HepG2 (cell line): ENCODE measurements at regions not wholly inside any gene's neighbourhood (a gene's known extent, or its start where the extent isn't known, plus 50 kb on each side); places are given as distances from the start of the nearest gene placed in this dataset.

Experiments used
- ATAC-seq: fragments of 200-7000 bp; cut with Tn5 transposase; 3 replicates; pipeline ENCODE4 v1.9.1; 2020; ENCODE audit warnings: mild to moderate bottlenecking, moderate library complexity
- BruUV-seq: library from RNA; stranded (reverse); fragments of 400-500 nt; replicated peaks from 2 replicates; lab custom pipeline; 2021; lab: Mats Ljungman, UMichigan
- CTCF ChIA-PET: fragments of 300-600 bp; formaldehyde crosslinking; extraction: SDS; loops from one replicate; lab custom pipeline; 2021; ENCODE audit warnings: low total read pairs, inconsistent platforms, low intra/inter-chr PET ratio; lab: Yijun Ruan, JAX
- POLR2A ChIA-PET: fragments of 350-600 bp; sonication (Branson Sonifier 250); formaldehyde crosslinking; loops from one replicate; lab custom pipeline; 2020; ENCODE audit warnings: antibody characterized with exemption, inconsistent platforms; lab: Yijun Ruan, JAX
- DNase-seq: peaks from one replicate; pipeline ENCODE4 v3.0.0-alpha.2; 2015; ENCODE audit warnings: low spot score
- FAIRE-seq: peaks from 3 replicates; lab custom pipeline; 2011; peaks lifted over from hg19 to GRCh38; lab: Jason Lieb, UNC
- H2AFZ ChIP-seq: one replicate; pipeline ENCODE4 v1.6.1; 2011; ENCODE audit warnings: low read length, inconsistent platforms
- H3K27ac ChIP-seq: fragments of 300-600 bp; 3 replicates; pipeline ENCODE4 v1.8.0; 2011; ENCODE audit warnings: mixed run types, mild to moderate bottlenecking, mixed read lengths, low read length, inconsistent platforms; ENCODE audit not compliant: insufficient read depth; ENCODE audit errors: extremely low read length
- H3K27me3 ChIP-seq, 2 experiments: fragments of 200-600 bp in 1 of 2; 2 replicates in 1 of 2; 3 replicates in 1 of 2; pipeline versions ENCODE4 v1.6.0 to v1.8.0; 2011; ENCODE audit warnings: low read length in 2 of 2, mild to moderate bottlenecking in 2 of 2, moderate library complexity in 2 of 2, inconsistent platforms in 1 of 2; ENCODE audit not compliant: insufficient read depth in 2 of 2, control insufficient read depth in 1 of 2
- H3K36me3 ChIP-seq, 2 experiments: fragments of 200-600 bp in 1 of 2; replicated peaks in 1 of 2; 2 replicates in 1 of 2; 3 replicates in 1 of 2; pipeline versions ENCODE4 v1.5.1 to v1.8.0; 2011; ENCODE audit warnings: low read length in 2 of 2, inconsistent platforms in 1 of 2; ENCODE audit not compliant: insufficient read depth in 2 of 2, control insufficient read depth in 1 of 2
- H3K4me1 ChIP-seq: 2 replicates; pipeline ENCODE4 v1.5.1; 2012; ENCODE audit warnings: low read length, inconsistent platforms; ENCODE audit not compliant: insufficient read depth
- H3K4me2 ChIP-seq: 2 replicates; pipeline ENCODE4 v1.6.0; 2011; ENCODE audit warnings: low read depth, low read length, inconsistent platforms
- H3K4me3 ChIP-seq, 3 experiments: fragments of 200-600 bp in 1 of 3; sonication (generic), shearing (Covaris generic) in 1 of 3; replicated peaks in 1 of 3; 2 replicates each; pipeline ENCODE4 v1.5.1; 2011 to 2016; ENCODE audit warnings: low read length in 3 of 3, inconsistent platforms in 2 of 3, low read depth in 2 of 3, mild to moderate bottlenecking in 2 of 3, control low read depth in 1 of 3, mixed read lengths in 1 of 3; ENCODE audit not compliant: insufficient read depth in 1 of 3
- H3K79me2 ChIP-seq: one replicate; pipeline ENCODE4 v1.6.1; 2011; ENCODE audit warnings: low read length, inconsistent platforms; ENCODE audit not compliant: insufficient read depth
- H3K9ac ChIP-seq: 2 replicates; pipeline ENCODE4 v1.6.0; 2011; ENCODE audit warnings: mild to moderate bottlenecking, low read depth, low read length, inconsistent platforms; ENCODE audit not compliant: insufficient read depth
- H3K9me3 ChIP-seq: 2 replicates; pipeline ENCODE4 v1.5.1; 2012; ENCODE audit warnings: mild to moderate bottlenecking, low read length
- H4K20me1 ChIP-seq: 2 replicates; pipeline ENCODE4 v1.6.0; 2011; ENCODE audit warnings: inconsistent platforms, mild to moderate bottlenecking, low read length, moderate library complexity; ENCODE audit not compliant: insufficient read depth
- CHCHD3 ChIP-seq: sonication (generic); formaldehyde crosslinking; IDR thresholded peaks from 2 replicates; pipeline ENCODE4 v1.8.0; 2022; ENCODE audit warnings: mild to moderate bottlenecking, missing genetic modification reagents, moderate library complexity
- FOXJ3 ChIP-seq: sonication (generic); formaldehyde crosslinking; IDR thresholded peaks from 2 replicates; pipeline ENCODE4 v1.4.0; 2020; ENCODE audit warnings: missing genetic modification reagents, mild to moderate bottlenecking, borderline replicate concordance
- MEIS2 ChIP-seq: sonication (generic); formaldehyde crosslinking; IDR thresholded peaks from 2 replicates; pipeline ENCODE4 v1.9.0; 2021; ENCODE audit warnings: mild to moderate bottlenecking, missing genetic modification reagents
- PRMT3 ChIP-seq: sonication (generic); formaldehyde crosslinking; IDR thresholded peaks from 2 replicates; pipeline ENCODE4 v1.8.1; 2022; ENCODE audit warnings: low read depth, mild to moderate bottlenecking, moderate library complexity, missing genetic modification reagents, borderline replicate concordance
- RCOR2 ChIP-seq: IDR thresholded peaks from 2 replicates; pipeline ENCODE4 v1.6.1; 2016; ENCODE audit warnings: missing biosample characterization, missing genetic modification reagents
- SMARCC2 ChIP-seq: fragments of 450-650 bp; IDR thresholded peaks from 2 replicates; pipeline ENCODE4 v1.6.1; 2017; ENCODE audit warnings: antibody characterized with exemption, mild to moderate bottlenecking
- SRY ChIP-seq: sonication (generic); formaldehyde crosslinking; IDR thresholded peaks from 2 replicates; pipeline ENCODE4 v1.8.0; 2022; ENCODE audit warnings: mild to moderate bottlenecking, missing genetic modification reagents
- YY1 ChIP-seq: IDR thresholded peaks from 2 replicates; pipeline ENCODE4 v1.6.1; 2011; ENCODE audit warnings: low read length, low read depth, moderate library complexity, mild to moderate bottlenecking; ENCODE audit not compliant: insufficient read depth, insufficient replicate concordance
- ZC3H4 ChIP-seq: sonication (generic); formaldehyde crosslinking; IDR thresholded peaks from 2 replicates; pipeline ENCODE4 v1.4.0; 2020; ENCODE audit warnings: missing genetic modification reagents, borderline replicate concordance
- ZFP62 ChIP-seq: sonication (generic); formaldehyde crosslinking; IDR thresholded peaks from 2 replicates; pipeline ENCODE4 v1.4.0; 2020; ENCODE audit warnings: missing genetic modification reagents
- ZNF407 ChIP-seq: sonication (generic); formaldehyde crosslinking; IDR thresholded peaks from one replicate; pipeline ENCODE4 v1.5.1; 2020; ENCODE audit warnings: mild to moderate bottlenecking, missing genetic modification reagents; ENCODE audit errors: not compliant biosample characterization
- ZNF674 ChIP-seq: sonication (generic); formaldehyde crosslinking; IDR thresholded peaks from 2 replicates; pipeline ENCODE4 v1.5.0; 2020; ENCODE audit warnings: low read depth, mild to moderate bottlenecking, missing genetic modification reagents
- ZNF709 ChIP-seq: sonication (generic); formaldehyde crosslinking; IDR thresholded peaks from 2 replicates; pipeline ENCODE4 v1.5.0; 2020; ENCODE audit warnings: mild to moderate bottlenecking, missing genetic modification reagents
- WGBS: methylation state at CpG from one replicate; pipeline ENCODE4 v1.1.6; 2017; ENCODE audit warnings: low lambda C conversion rate; 5-methylcytosine and 5-hydroxymethylcytosine counted together
- in situ Hi-C: cut with HindIII; loops from 2 replicates; pipeline ENCODE4 v1.10.0; 2017; ENCODE audit warnings: low pct_unique_long_range_greater_than_20kb; ENCODE audit not compliant: extremely low pct_ligation_motif_present
- intact Hi-C: fragments of 100-400 bp; cut with micrococcal nuclease; formaldehyde crosslinking; loops from one replicate; pipeline ENCODE4 v1.10.0; 2022; ENCODE audit not compliant: unreplicated experiment

GRCh38 chr7:41117431-41117830 lies 585.5 kb downstream of the INHBA start:
- BruUV-seq = no TSS peak
- no peak overlapping the region for H2AFZ ChIP-seq
- H3K9me3 ChIP-seq = no peaks in the 10 kb centered on the region
- no peaks in the 10 kb centered on the region for H3K4me1 ChIP-seq
- H3K4me2 ChIP-seq = no peak overlapping the region
- CTCF ChIA-PET = no interaction called here
- no peak overlapping the region for H3K9ac ChIP-seq
- H4K20me1 ChIP-seq = no peaks in the 10 kb centered on the region
- H3K4me3 ChIP-seq = no peak overlapping the region
- no peaks in the 10 kb centered on the region for H3K79me2 ChIP-seq
- no peaks in the 10 kb centered on the region for H3K27me3 ChIP-seq
- intact Hi-C loops (no loop called here), in situ Hi-C loops (no loop called here)
- POLR2A ChIA-PET = no interaction called here
- no peak overlapping the region for H3K27ac ChIP-seq
- TF ChIP-seq FOXJ3 (CRISPR knock-in tag) (no peak), ZNF407 (CRISPR knock-in tag) (no peak), ZNF674 (CRISPR knock-in tag) (no peak), ZC3H4 (CRISPR knock-in tag) (no peak), RCOR2 (no peak), ZNF709 (no peak), SRY (CRISPR knock-in tag) (no peak), MEIS2 (CRISPR knock-in tag) (no peak), PRMT3 (no peak), CHCHD3 (CRISPR knock-in tag) (no peak), YY1 (no peak), SMARCC2 (no peak), ZFP62 (CRISPR knock-in tag) (no peak)
- ATAC-seq (no peak), FAIRE-seq (no peak), DNase-seq (no peak)
- WGBS = 20% methylated on average over 2 of the region's 2 CpGs
- H3K36me3 ChIP-seq = no peaks in the 10 kb centered on the region
